OCI-LY7 (cell line): ENCODE measurements at regions not wholly inside any gene's neighbourhood (a gene's known extent, or its start where the extent isn't known, plus 50 kb on each side); places are given as distances from the start of the nearest gene placed in this dataset.

Source experiments
- BruUV-seq: library from RNA; stranded (reverse); fragments of 400-500 nt; replicated peaks from 2 replicates; lab custom pipeline; 2021; lab: Mats Ljungman, UMichigan
- CTCF ChIA-PET: fragments of 300-600 bp; sonication (Branson Sonifier 250); formaldehyde crosslinking; loops from one replicate; lab custom pipeline; 2022; ENCODE audit warnings: antibody characterized with exemption; ENCODE audit not compliant: unreplicated experiment; lab: Charles Lee
- POLR2A ChIA-PET: fragments of 300-600 bp; sonication (Branson Sonifier 250); formaldehyde crosslinking; loops from one replicate; lab custom pipeline; 2022; ENCODE audit warnings: antibody characterized with exemption; lab: Charles Lee
- DNase-seq: peaks from one replicate; pipeline ENCODE4 v3.0.0-alpha.2; 2015; ENCODE audit warnings: low spot score
- H2AFZ ChIP-seq: fragments of 200-600 bp; sonication (generic), shearing (Covaris generic); 2 replicates; pipeline ENCODE4 v1.6.1; 2014; ENCODE audit warnings: mild to moderate bottlenecking, antibody characterized with exemption, low read length, moderate library complexity
- H3K27ac ChIP-seq: fragments of 200-600 bp; sonication (generic); 2 replicates; pipeline ENCODE4 v1.5.1; 2014; ENCODE audit warnings: mixed run types, low read depth, mild to moderate bottlenecking, moderate library complexity, low read length, inconsistent platforms; ENCODE audit not compliant: poor library complexity, severe bottlenecking
- H3K36me3 ChIP-seq: fragments of 200-600 bp; sonication (generic); 2 replicates; pipeline ENCODE4 v1.6.1; 2014; ENCODE audit warnings: mild to moderate bottlenecking, antibody characterized with exemption, low read length, moderate library complexity, mixed read lengths; ENCODE audit not compliant: insufficient read depth
- H3K4me1 ChIP-seq: fragments of 200-600 bp; sonication (generic); 2 replicates; pipeline ENCODE4 v1.5.1; 2014; ENCODE audit warnings: mild to moderate bottlenecking, low read length; ENCODE audit not compliant: insufficient read depth, poor library complexity, severe bottlenecking
- H3K4me2 ChIP-seq: fragments of 200-600 bp; sonication (generic); 2 replicates; pipeline ENCODE4 v1.6.1; 2014; ENCODE audit warnings: mild to moderate bottlenecking, low read length
- H3K4me3 ChIP-seq: fragments of 200-600 bp; sonication (generic); 2 replicates; pipeline ENCODE4 v1.5.1; 2014; ENCODE audit warnings: mild to moderate bottlenecking, low read depth, low read length; ENCODE audit not compliant: poor library complexity, severe bottlenecking
- H3K79me2 ChIP-seq: fragments of 200-600 bp; sonication (generic); 2 replicates; pipeline ENCODE4 v1.6.1; 2016; ENCODE audit warnings: low read depth, mild to moderate bottlenecking, low read length, moderate library complexity, mixed read lengths; ENCODE audit not compliant: insufficient read depth
- H3K9me2 ChIP-seq: fragments of 200-600 bp; sonication (generic); 2 replicates; pipeline ENCODE4 v1.6.1; 2016; ENCODE audit warnings: mild to moderate bottlenecking, low read length, mixed read lengths; ENCODE audit not compliant: insufficient read depth
- H3K9me3 ChIP-seq: fragments of 200-600 bp; sonication (generic); 2 replicates; pipeline ENCODE4 v1.6.1; 2014; ENCODE audit warnings: mild to moderate bottlenecking, mixed run types, low read length, mixed read lengths
- H4K20me1 ChIP-seq: fragments of 200-600 bp; sonication (generic); 2 replicates; pipeline ENCODE4 v1.6.1; 2014; ENCODE audit warnings: mild to moderate bottlenecking, antibody characterized with exemption, low read length, moderate library complexity, mixed read lengths; ENCODE audit not compliant: insufficient read depth
- EZH2phosphoT487 ChIP-seq: fragments of 200-600 bp; sonication (generic); IDR thresholded peaks from 2 replicates; pipeline ENCODE4 v1.6.1; 2018; ENCODE audit warnings: low read depth, borderline replicate concordance, mild to moderate bottlenecking, mixed run types, antibody characterized with exemption, low read length, moderate library complexity, mixed read lengths
- intact Hi-C: fragments of 100-400 bp; cut with micrococcal nuclease; formaldehyde crosslinking; loops from one replicate; pipeline ENCODE4 v1.10.0; 2022; ENCODE audit not compliant: unreplicated experiment
- TF ChIP-seq, protein P1 (sequence below): fragments of 200-600 bp; sonication (generic); conservative IDR thresholded peaks from 2 replicates; pipeline ENCODE4 v1.5.1; 2014; ENCODE audit warnings: mild to moderate bottlenecking, antibody characterized with exemption, low read length, moderate library complexity, mixed read lengths

DNA sequence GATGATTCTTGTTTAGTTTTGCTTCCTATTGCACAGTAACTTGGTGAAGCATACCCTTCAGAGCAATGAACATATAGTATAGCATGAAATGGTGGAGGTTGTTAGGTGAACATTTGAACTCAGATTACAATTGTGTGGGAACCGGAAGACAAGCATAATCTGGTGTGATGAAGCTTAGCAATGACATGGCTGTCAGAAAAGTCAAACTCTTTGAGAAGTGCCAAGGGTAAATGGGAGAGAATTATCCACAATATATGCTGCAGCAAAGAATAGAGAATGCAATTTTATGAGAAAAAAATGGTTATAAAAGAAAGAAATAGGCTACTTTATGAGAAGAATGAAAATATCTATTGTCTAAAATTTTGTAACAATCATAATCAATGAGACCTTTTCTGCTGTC, 1536.7 kb downstream of the SI start:
- Histone ChIP-seq H2AFZ (no peak overlapping the region), H3K9me3 (no peaks in the 10 kb centered on the region), H3K4me1 (no peaks in the 10 kb centered on the region), H3K79me2 (no peaks in the 10 kb centered on the region), H3K36me3 (no peaks in the 10 kb centered on the region), H3K9me2 (no peaks in the 10 kb centered on the region), H3K4me2 (no peak overlapping the region), H3K27ac (no peak overlapping the region), H4K20me1 (no peaks in the 10 kb centered on the region), H3K4me3 (no peak overlapping the region)
- no TSS peak for BruUV-seq
- intact Hi-C loops = no loop called here
- no peak for DNase-seq
- CTCF ChIA-PET = no interaction called here
- no peak for TF ChIP-seq EZH2phosphoT487
- TF ChIP-seq, protein P1, sequence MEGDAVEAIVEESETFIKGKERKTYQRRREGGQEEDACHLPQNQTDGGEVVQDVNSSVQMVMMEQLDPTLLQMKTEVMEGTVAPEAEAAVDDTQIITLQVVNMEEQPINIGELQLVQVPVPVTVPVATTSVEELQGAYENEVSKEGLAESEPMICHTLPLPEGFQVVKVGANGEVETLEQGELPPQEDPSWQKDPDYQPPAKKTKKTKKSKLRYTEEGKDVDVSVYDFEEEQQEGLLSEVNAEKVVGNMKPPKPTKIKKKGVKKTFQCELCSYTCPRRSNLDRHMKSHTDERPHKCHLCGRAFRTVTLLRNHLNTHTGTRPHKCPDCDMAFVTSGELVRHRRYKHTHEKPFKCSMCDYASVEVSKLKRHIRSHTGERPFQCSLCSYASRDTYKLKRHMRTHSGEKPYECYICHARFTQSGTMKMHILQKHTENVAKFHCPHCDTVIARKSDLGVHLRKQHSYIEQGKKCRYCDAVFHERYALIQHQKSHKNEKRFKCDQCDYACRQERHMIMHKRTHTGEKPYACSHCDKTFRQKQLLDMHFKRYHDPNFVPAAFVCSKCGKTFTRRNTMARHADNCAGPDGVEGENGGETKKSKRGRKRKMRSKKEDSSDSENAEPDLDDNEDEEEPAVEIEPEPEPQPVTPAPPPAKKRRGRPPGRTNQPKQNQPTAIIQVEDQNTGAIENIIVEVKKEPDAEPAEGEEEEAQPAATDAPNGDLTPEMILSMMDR = no peak
- POLR2A ChIA-PET = interaction anchor here (0.7 kb wide), 1 partner anchor 1351 kb away, joined by 3 read pairs; no protein-coding TSS in a partner anchor

DNA sequence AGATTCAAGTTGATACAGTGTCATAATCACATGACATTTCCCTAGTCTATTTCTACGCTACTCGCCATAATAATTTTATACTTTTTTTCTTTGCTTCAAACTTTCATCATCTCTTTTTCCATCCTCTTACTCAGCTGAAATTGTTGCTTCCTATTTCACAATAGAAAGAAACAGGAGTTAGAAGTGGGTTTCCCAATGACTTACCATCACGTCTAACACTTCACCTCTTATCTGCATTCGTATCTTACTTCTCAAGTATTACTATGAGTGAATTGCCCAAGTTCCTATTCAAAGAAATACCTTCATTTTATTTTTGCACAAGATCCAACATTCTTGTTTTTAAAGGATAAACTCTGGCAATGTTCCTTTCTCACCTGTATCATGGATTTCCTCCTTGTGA, 1539.9 kb downstream of the SI start:
- no peaks in the 10 kb centered on the region for H3K9me2 ChIP-seq
- POLR2A ChIA-PET = no interaction called here
- CTCF ChIA-PET = no interaction called here

GRCh38 chr3:163533381-163533780, 1544.9 kb downstream of the SI start:
- Histone ChIP-seq H3K27ac (no peak overlapping the region), H3K4me2 (no peak overlapping the region), H3K9me3 (no peaks in the 10 kb centered on the region), H3K79me2 (no peaks in the 10 kb centered on the region), H3K9me2 (no peaks in the 10 kb centered on the region), H3K4me1 (no peaks in the 10 kb centered on the region), H4K20me1 (no peaks in the 10 kb centered on the region), H3K4me3 (no peak overlapping the region), H2AFZ (no peak overlapping the region), H3K36me3 (no peaks in the 10 kb centered on the region)
- DNase-seq = no peak
- ChIA-PET CTCF (no interaction called here), POLR2A (no interaction called here)
- TF ChIP-seq EZH2phosphoT487 = no peak
- TF ChIP-seq, protein P1 = no peak
- BruUV-seq = no TSS peak
- intact Hi-C loops = no loop called here

More for the DNA sequence above, 1539.9 kb downstream of the SI start:
- Histone ChIP-seq H3K9me3 (no peaks in the 10 kb centered on the region), H3K4me1 (no peaks in the 10 kb centered on the region), H3K4me3 (no peak overlapping the region), H2AFZ (no peak overlapping the region), H3K4me2 (no peak overlapping the region), H3K27ac (no peak overlapping the region), H3K79me2 (no peaks in the 10 kb centered on the region), H3K36me3 (no peaks in the 10 kb centered on the region), H4K20me1 (no peaks in the 10 kb centered on the region)
- intact Hi-C loops = no loop called here
- BruUV-seq = no TSS peak
- no peak for DNase-seq
- no peak for TF ChIP-seq EZH2phosphoT487
- TF ChIP-seq, protein P1 = no peak
